ENCODE measurements at regions not wholly inside any gene's neighbourhood (a gene's known extent, or its start where the extent isn't known, plus 50 kb on each side); places are given as distances from the start of the nearest gene placed in this dataset.

- TF ChIP-seq CTCF (IDR thresholded peaks at IDR 0.05; ENCODE audit: control extremely low read depth in 1 of 3, insufficient read depth in 1 of 3, low read depth in 1 of 3, low read length in 3 of 3) (no peak), EZH2 (IDR thresholded peaks at IDR 0.05; ENCODE audit: low read depth, low read length, severe bottlenecking) (no peak), TBP (IDR thresholded peaks at IDR 0.05; ENCODE audit: low read depth, low read length) (no peak), JUN (IDR thresholded peaks at IDR 0.05; ENCODE audit: low read depth, low read length) (no peak), RFX5 (IDR thresholded peaks at IDR 0.05; ENCODE audit: borderline replicate concordance, low read depth, low read length) (no peak)
Measured at GRCh38 chr16:65657556-65657955, 535.7 kb upstream of the CDH11 start.

Data from H1 (cell line).